LHCN-M2 (cell line): ENCODE measurements at regions not wholly inside any gene's neighbourhood (a gene's known extent, or its start where the extent isn't known, plus 50 kb on each side); places are given as distances from the start of the nearest gene placed in this dataset.

Experiments
- DNase-seq: peaks from one replicate; pipeline ENCODE4 v3.0.0-alpha.2; 2012; ENCODE audit warnings: low read depth

GRCh38 chr2:2828774-2829368, 497.8 kb upstream of the MYT1L start:
- no peak for DNase-seq

GRCh38 chr2:2827761-2828221, 496.7 kb upstream of the MYT1L start:
- DNase-seq: no peak

- no peak for DNase-seq
These were observed 496.1 kb upstream of the MYT1L start for GRCh38 chr2:2827046-2827636.

GRCh38 chr2:2826621-2827020, 495.5 kb upstream of the MYT1L start:
- DNase-seq: no peak

- DNase-seq: no peak
These were observed 495.1 kb upstream of the MYT1L start for GRCh38 chr2:2826209-2826551.

GRCh38 chr2:2825516-2826208, 494.6 kb upstream of the MYT1L start:
- DNase-seq: no peak

GRCh38 chr2:2825062-2825461, 494.0 kb upstream of the MYT1L start:
- DNase-seq: no peak

GRCh38 chr2:2824588-2824987, 493.5 kb upstream of the MYT1L start:
- DNase-seq: no peak

- no peak for DNase-seq
These were observed 492.1 kb upstream of the MYT1L start for GRCh38 chr2:2823061-2823753.

- no peak for DNase-seq
These were observed 491.1 kb upstream of the MYT1L start for GRCh38 chr2:2822143-2822542.

GRCh38 chr2:2812648-2813047, 481.6 kb upstream of the MYT1L start:
- DNase-seq: no peak

GRCh38 chr2:2812117-2812516, 481.0 kb upstream of the MYT1L start:
- no peak for DNase-seq

- no peak for DNase-seq
These were observed 479.4 kb upstream of the MYT1L start for GRCh38 chr2:2810504-2810903.

GRCh38 chr2:2809771-2810170, 478.7 kb upstream of the MYT1L start:
- no peak for DNase-seq

GRCh38 chr2:2808551-2809058, 477.5 kb upstream of the MYT1L start:
- DNase-seq: no peak

GRCh38 chr2:2806711-2807110, 475.6 kb upstream of the MYT1L start:
- DNase-seq: no peak

- DNase-seq: no peak
These were observed 474.2 kb upstream of the MYT1L start for GRCh38 chr2:2805263-2805662.

GRCh38 chr2:2804528-2804927, 473.5 kb upstream of the MYT1L start:
- DNase-seq: no peak

- DNase-seq: no peak
These were observed 470.4 kb upstream of the MYT1L start for GRCh38 chr2:2801458-2801857.

GRCh38 chr2:2800697-2801096, 469.6 kb upstream of the MYT1L start:
- DNase-seq: no peak

- no peak for DNase-seq
These were observed 468.9 kb upstream of the MYT1L start for GRCh38 chr2:2800001-2800400.

- DNase-seq: no peak
These were observed 468.1 kb upstream of the MYT1L start for GRCh38 chr2:2799151-2799697.
